GM19043 (cell line): ENCODE measurements at regions not wholly inside any gene's neighbourhood (a gene's known extent, or its start where the extent isn't known, plus 50 kb on each side); places are given as distances from the start of the nearest gene placed in this dataset.
"Not testable (repeated sequence)": the region's sequence is repeated elsewhere in the genome, so short reads cannot be mapped to it uniquely, and the experiment has no call there.

ENCODE experiments used
- ATAC-seq: cut with Tn5 transposase; IDR thresholded peaks from one replicate; pipeline ENCODE4 v1.9.1; 2021; ENCODE audit warnings: low read depth; ENCODE audit not compliant: unreplicated experiment

DNA sequence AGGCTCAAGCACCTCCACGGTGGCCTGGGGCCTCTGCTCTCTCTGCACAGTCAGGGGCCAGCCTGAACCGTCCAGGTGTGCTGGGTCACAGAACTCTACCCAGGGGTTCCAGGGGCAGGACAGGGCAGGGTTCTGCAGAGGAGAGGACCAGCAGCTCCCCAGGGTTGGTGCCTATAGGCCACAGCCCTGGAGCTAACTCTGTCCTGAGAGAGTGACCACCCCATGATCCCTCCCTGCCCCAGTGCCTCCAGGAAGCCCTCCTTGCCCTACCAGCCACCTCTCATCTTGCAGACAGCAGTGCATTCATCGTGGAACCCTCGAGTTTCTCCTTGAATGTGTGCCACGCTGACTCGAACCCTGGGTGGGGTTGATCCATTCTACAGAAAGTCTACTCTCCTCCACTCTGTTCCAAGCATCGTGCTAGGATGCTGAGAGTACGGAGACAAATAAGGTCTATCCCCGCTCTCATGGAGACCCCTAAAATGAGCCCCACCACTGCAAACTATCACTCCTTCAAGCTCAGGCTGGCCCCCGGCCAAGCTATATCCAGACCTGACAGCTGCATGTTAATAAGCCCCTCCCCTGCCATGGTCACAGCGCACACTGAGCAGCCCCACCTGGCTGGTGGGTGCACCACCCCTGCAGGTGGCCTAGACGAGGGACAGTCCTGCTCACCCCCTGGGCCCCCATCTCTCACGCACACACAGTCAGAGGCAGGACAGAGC lies 138.1 kb upstream of the FOXD4L5 start:
- not testable (repeated sequence) for ATAC-seq

DNA sequence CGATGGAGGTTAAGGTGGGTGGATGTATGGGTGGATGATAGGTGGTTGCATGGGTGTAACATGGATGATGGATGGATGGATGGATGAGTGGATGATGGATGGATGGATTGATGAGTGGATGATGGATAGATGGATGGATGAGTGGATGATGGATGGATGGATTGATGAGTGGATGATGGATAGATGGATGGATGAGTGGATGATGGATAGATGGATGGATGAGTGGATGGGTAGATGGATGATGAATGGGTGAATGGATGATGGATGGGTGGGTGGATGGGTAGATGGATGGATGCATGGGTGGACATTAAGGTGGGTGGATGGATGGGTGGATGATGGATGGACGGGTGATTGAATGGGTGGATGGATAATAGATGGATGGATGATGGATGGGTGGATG lies 136.5 kb upstream of the FOXD4L5 start:
- not testable (repeated sequence) for ATAC-seq

- no peak for ATAC-seq
These were observed 135.8 kb upstream of the FOXD4L5 start for GRCh38 chr9:65420771-65421170.

DNA sequence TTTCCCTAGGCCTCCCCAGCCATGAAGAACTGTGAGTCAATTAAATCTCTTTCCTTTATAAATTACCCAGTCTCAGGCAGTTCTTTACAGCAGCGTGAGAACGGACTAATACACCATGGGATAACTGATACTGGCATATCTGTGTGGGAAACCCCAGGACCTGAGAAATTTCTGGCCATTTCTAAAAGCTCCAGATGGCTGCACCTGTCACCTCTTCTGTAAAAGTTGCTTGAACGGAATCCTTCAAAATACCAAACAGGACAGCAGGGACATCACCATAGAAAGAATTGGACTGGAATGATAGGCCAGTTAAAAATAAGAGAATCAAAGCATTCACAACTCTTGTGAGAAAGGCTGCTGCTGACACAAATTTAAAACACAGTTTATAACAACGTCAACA lies 134.0 kb upstream of the FOXD4L5 start:
- ATAC-seq: not testable (repeated sequence)

- not testable (repeated sequence) for ATAC-seq
These were observed 131.9 kb upstream of the FOXD4L5 start for GRCh38 chr9:65416948-65417347.

DNA sequence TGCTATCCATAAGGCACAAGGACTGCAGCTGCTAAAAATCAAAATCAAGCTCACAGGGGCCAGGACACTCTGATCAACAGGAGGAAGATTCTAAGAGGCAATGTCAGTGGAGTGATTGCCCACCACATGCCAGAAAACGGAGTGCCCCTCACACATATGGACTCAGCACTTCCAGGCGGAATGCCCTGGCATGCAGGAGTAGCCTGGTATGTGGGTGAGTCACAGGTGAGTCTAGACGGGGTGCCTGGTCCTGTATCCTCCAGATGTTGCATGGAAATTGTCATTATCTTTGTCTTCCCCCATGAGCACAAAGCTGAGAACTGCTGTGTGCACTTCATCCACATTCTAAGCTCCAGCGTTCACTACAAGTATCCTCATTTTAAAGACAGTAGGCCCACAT lies 129.2 kb upstream of the FOXD4L5 start:
- not testable (repeated sequence) for ATAC-seq

GRCh38 chr9:65413371-65413770 lies 128.4 kb upstream of the FOXD4L5 start:
- ATAC-seq: not testable (repeated sequence)

- no peak for ATAC-seq
These were observed 126.9 kb upstream of the FOXD4L5 start for GRCh38 chr9:65411901-65412300.

- no peak for ATAC-seq
These were observed 126.3 kb upstream of the FOXD4L5 start for GRCh38 chr9:65411336-65411735.

- no peak for ATAC-seq
These were observed 125.9 kb upstream of the FOXD4L5 start for GRCh38 chr9:65410926-65411325.

GRCh38 chr9:65409471-65409980 lies 124.5 kb upstream of the FOXD4L5 start:
- ATAC-seq: no peak

DNA sequence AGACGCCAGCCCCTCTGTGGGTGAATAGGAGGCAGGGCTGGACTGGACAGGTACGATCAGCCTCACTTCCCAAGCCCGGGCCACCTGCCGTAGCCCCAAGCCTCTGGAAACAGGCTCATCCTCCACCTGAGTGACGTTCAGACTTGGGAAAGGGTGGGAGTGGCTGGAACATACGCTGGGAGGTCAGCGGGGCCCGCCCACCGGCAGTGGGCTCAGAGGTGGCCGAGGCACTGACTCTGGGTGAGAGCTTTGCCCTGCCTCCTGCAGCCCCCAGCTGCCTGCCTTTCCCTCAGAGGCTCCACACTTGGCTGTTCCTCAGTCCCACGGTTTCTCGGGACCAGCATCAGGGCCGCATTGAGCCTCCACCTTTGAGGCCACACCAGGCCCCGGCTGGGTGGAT lies 123.8 kb upstream of the FOXD4L5 start:
- ATAC-seq: not testable (repeated sequence)

- not testable (repeated sequence) for ATAC-seq
These were observed 121.6 kb upstream of the FOXD4L5 start for GRCh38 chr9:65406625-65407024.

DNA sequence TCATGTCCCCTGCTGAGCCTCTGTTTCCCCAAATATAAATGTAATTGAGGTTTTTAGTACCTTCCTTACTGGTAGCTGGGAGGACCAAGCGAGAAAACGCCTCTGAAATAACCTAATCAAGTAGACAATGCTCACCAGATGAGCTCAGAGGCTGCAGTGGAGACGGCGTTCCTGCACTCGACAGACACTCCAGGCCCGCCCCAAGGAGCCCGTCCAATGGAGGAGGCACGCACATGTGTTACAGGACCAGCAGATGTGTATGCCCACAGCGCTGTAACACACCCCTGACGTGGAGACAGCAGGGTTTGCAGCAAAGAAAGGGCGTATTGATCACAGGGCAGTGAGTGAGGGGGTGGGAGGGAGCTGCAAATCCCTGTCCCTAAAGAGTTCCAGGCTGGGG lies 120.8 kb upstream of the FOXD4L5 start:
- not testable (repeated sequence) for ATAC-seq

- ATAC-seq: no peak
These were observed 120.2 kb upstream of the FOXD4L5 start for GRCh38 chr9:65405253-65405652.

- ATAC-seq: no peak
These were observed 119.4 kb upstream of the FOXD4L5 start for GRCh38 chr9:65404232-65405006.

GRCh38 chr9:65403721-65404120 lies 118.7 kb upstream of the FOXD4L5 start:
- no peak for ATAC-seq

GRCh38 chr9:65403072-65403471 lies 118.1 kb upstream of the FOXD4L5 start:
- not testable (repeated sequence) for ATAC-seq

DNA sequence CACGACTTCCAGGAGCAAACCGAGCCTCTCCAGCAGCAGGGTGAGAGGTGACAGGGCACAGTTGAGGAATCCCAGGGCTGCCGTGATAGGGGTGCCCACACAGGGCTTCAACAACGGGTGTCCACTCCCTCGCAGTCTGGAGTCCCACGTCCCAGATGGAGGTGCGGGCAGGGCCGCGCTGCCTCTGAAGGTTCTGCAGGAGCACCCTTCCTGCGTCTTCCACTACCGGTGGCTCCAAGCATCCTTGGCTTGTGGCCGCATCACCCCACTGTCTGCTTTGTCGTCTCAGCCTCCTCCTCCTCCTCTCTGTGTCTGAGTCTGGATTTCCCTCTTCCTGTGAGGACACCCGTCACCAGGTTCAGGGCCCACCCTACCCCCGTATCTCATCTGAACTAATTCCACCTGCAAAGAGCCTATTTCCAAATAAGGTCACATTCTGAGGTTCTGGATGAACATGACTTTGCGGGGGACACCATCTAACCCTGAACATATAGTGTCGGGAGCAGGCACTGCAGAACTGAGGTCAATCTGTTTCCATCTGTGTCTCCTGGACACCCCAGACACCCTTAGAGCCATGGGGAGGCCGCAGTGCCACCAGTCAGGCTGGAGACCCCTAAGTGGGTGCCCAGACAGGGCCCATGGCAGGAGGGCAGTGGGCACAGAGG lies 117.3 kb upstream of the FOXD4L5 start:
- not testable (repeated sequence) for ATAC-seq

DNA sequence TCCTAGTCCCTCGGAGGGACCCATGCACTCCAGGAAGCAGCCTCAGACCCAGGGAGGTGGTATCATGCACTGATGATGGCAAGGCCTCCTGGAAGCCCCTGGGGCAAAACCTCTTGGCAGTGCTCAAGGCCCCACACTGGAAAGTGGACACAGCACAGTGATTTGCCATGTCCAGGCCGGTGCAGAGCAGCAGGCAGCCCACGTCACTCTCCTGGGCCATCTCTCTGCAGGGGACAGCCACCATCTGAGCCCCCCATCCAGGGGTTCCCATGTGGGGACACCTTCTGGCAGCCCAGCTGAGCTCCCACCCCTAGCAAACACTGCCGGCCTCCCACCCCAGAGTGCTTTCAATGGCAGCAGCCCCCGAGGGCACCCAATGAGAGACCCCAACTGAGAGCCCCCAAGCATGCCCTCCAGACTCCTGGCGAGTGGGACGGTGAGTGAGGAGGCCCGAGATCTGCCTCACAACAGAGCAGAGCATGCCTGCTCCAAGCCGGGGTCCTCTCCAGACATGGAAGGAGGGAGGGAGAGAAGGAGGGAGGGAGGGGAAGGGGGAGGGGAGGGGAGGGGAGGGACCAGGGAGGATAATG lies 116.5 kb upstream of the FOXD4L5 start:
- ATAC-seq: not testable (repeated sequence)

DNA sequence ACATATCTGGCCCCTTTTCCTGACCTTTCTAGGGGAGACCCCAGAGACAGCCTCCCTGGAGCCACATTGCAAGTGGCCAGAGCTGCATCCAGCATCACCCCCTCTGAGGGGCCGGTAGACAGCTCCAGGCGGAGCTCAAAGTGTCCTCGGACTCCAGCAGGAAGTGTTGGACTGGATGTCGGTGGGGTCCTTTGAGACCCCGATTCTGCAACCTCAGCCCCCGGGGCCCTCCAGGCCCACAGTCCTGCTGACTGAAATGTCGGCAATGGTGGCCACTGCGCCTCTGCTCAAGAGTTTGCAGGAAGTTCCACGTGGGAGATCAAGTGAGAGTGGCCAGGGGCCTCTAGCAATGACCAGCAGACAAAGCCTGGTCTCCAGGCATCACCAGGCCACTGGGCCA lies 115.9 kb upstream of the FOXD4L5 start:
- ATAC-seq: no peak
